Hepatocyte (in vitro differentiated cells): ENCODE measurements at regions not wholly inside any gene's neighbourhood (a gene's known extent, or its start where the extent isn't known, plus 50 kb on each side); places are given as distances from the start of the nearest gene placed in this dataset.

Experiments used
- DNase-seq: peaks from one replicate; pipeline ENCODE4 v3.0.0-alpha.2; 2016; ENCODE audit warnings: low spot score
- H2AFZ ChIP-seq: fragments of 200-600 bp; sonication (generic); 2 replicates; pipeline ENCODE4 v1.6.0; 2016; ENCODE audit warnings: antibody characterized with exemption, mild to moderate bottlenecking
- H3K27ac ChIP-seq: fragments of 200-600 bp; sonication (generic); 2 replicates; pipeline ENCODE4 v1.5.1; 2016; ENCODE audit warnings: mild to moderate bottlenecking
- H3K27me3 ChIP-seq: fragments of 200-600 bp; sonication (generic); 2 replicates; pipeline ENCODE4 v1.6.1; 2016
- H3K36me3 ChIP-seq: fragments of 200-600 bp; sonication (generic); replicated peaks from 2 replicates; pipeline ENCODE4 v1.5.1; 2016; ENCODE audit warnings: low read depth; ENCODE audit not compliant: insufficient read depth
- H3K4me1 ChIP-seq: fragments of 200-600 bp; sonication (generic); 2 replicates; pipeline ENCODE4 v1.5.1; 2016; ENCODE audit warnings: mild to moderate bottlenecking, moderate library complexity; ENCODE audit not compliant: insufficient read depth
- H3K4me2 ChIP-seq: fragments of 200-600 bp; sonication (generic); 2 replicates; pipeline ENCODE4 v1.6.0; 2016
- H3K4me3 ChIP-seq: fragments of 200-600 bp; sonication (generic); 2 replicates; pipeline ENCODE4 v1.5.1; 2016; ENCODE audit warnings: mild to moderate bottlenecking
- H3K79me2 ChIP-seq: fragments of 200-600 bp; sonication (generic); 2 replicates; pipeline ENCODE4 v1.6.0; 2017; ENCODE audit warnings: mild to moderate bottlenecking
- H3K9me2 ChIP-seq: fragments of 200-600 bp; sonication (generic); replicated peaks from 2 replicates; pipeline ENCODE4 v1.6.0; 2017; ENCODE audit warnings: mild to moderate bottlenecking; ENCODE audit not compliant: insufficient read depth
- H3K9me3 ChIP-seq: fragments of 200-600 bp; sonication (generic); 2 replicates; pipeline ENCODE4 v1.5.1; 2016; ENCODE audit warnings: low read depth, mild to moderate bottlenecking
- H4K20me1 ChIP-seq: fragments of 200-600 bp; sonication (generic); 2 replicates; pipeline ENCODE4 v1.6.0; 2016; ENCODE audit warnings: mild to moderate bottlenecking; ENCODE audit not compliant: insufficient read depth, poor library complexity, severe bottlenecking
- EZH2 ChIP-seq: fragments of 200-600 bp; sonication (generic); IDR thresholded peaks from 2 replicates; pipeline ENCODE4 v1.6.1; 2016; ENCODE audit warnings: antibody characterized with exemption, mild to moderate bottlenecking, borderline replicate concordance
- EZH2phosphoT487 ChIP-seq: fragments of 200-600 bp; sonication (generic); IDR thresholded peaks from one replicate; pipeline ENCODE4 v1.6.1; 2018; ENCODE audit warnings: antibody characterized with exemption, mild to moderate bottlenecking, low read depth, moderate library complexity; ENCODE audit not compliant: unreplicated experiment, severe bottlenecking
- WGBS: methylation state at CpG from one replicate; pipeline ENCODE4 v1.1.6; 2016; ENCODE audit warnings: low lambda C conversion rate; ENCODE audit errors: missing lambda C conversion rate; 5-methylcytosine and 5-hydroxymethylcytosine counted together
- TF ChIP-seq, protein P1 (sequence below): fragments of 200-600 bp; sonication (generic); IDR thresholded peaks from 2 replicates; pipeline ENCODE4 v1.5.1; 2016; ENCODE audit warnings: antibody characterized with exemption, mild to moderate bottlenecking; ENCODE audit not compliant: poor library complexity

- Histone ChIP-seq H2AFZ (no peak overlapping the region), H3K4me2 (no peak overlapping the region), H3K4me1 (no peaks in the 10 kb centered on the region), H3K27me3 (no peaks in the 10 kb centered on the region), H3K9me3 (no peaks in the 10 kb centered on the region), H4K20me1 (no peaks in the 10 kb centered on the region), H3K27ac (no peak overlapping the region), H3K79me2 (no peaks in the 10 kb centered on the region), H3K36me3 (no peaks in the 10 kb centered on the region), H3K4me3 (no peak overlapping the region), H3K9me2 (no peaks in the 10 kb centered on the region)
- DNase-seq: no peak
- TF ChIP-seq EZH2phosphoT487 (no peak), EZH2 (no peak)
- TF ChIP-seq, protein P1, sequence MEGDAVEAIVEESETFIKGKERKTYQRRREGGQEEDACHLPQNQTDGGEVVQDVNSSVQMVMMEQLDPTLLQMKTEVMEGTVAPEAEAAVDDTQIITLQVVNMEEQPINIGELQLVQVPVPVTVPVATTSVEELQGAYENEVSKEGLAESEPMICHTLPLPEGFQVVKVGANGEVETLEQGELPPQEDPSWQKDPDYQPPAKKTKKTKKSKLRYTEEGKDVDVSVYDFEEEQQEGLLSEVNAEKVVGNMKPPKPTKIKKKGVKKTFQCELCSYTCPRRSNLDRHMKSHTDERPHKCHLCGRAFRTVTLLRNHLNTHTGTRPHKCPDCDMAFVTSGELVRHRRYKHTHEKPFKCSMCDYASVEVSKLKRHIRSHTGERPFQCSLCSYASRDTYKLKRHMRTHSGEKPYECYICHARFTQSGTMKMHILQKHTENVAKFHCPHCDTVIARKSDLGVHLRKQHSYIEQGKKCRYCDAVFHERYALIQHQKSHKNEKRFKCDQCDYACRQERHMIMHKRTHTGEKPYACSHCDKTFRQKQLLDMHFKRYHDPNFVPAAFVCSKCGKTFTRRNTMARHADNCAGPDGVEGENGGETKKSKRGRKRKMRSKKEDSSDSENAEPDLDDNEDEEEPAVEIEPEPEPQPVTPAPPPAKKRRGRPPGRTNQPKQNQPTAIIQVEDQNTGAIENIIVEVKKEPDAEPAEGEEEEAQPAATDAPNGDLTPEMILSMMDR: no peak
Observed at GRCh38 chr12:28699029-28699428, 450.0 kb upstream of the FAR2 start.

GRCh38 chr12:28700161-28700560 lies 448.9 kb upstream of the FAR2 start:
- DNase-seq: no peak
- Histone ChIP-seq H3K9me3 (no peaks in the 10 kb centered on the region), H3K27me3 (no peaks in the 10 kb centered on the region), H3K4me2 (no peak overlapping the region), H3K27ac (no peak overlapping the region), H3K36me3 (no peaks in the 10 kb centered on the region), H3K4me1 (no peaks in the 10 kb centered on the region), H3K79me2 (no peaks in the 10 kb centered on the region), H3K9me2 (no peaks in the 10 kb centered on the region), H4K20me1 (no peaks in the 10 kb centered on the region), H2AFZ (no peak overlapping the region), H3K4me3 (no peak overlapping the region)
- 71% methylated on average over 3 of the region's 3 CpGs for WGBS
- TF ChIP-seq, protein P1: no peak
- no peak for TF ChIP-seq EZH2
- TF ChIP-seq EZH2phosphoT487: no peak

- Histone ChIP-seq H3K4me3 (no peak overlapping the region), H3K27ac (no peak overlapping the region), H3K9me3 (no peaks in the 10 kb centered on the region), H4K20me1 (no peaks in the 10 kb centered on the region), H2AFZ (no peak overlapping the region), H3K9me2 (no peaks in the 10 kb centered on the region), H3K4me1 (no peaks in the 10 kb centered on the region), H3K27me3 (no peaks in the 10 kb centered on the region), H3K79me2 (no peaks in the 10 kb centered on the region), H3K4me2 (no peak overlapping the region), H3K36me3 (no peaks in the 10 kb centered on the region)
- TF ChIP-seq EZH2phosphoT487 (no peak), EZH2 (no peak)
- TF ChIP-seq, protein P1: no peak
- DNase-seq: no peak
Observed at GRCh38 chr12:28704477-28705169, 444.5 kb upstream of the FAR2 start.
